Peyer's patch (tissue), 4 donors: ENCODE measurements at regions not wholly inside any gene's neighbourhood (a gene's known extent, or its start where the extent isn't known, plus 50 kb on each side); places are given as distances from the start of the nearest gene placed in this dataset.

ENCODE experiments used
- POLR2A ChIP-seq, 2 donors: fragments of 450-650 bp; IDR thresholded peaks; one replicate each; pipeline ENCODE4 v1.5.1; 2017; ENCODE audit warnings: antibody characterized with exemption in 2 of 2, mild to moderate bottlenecking in 2 of 2, moderate library complexity in 2 of 2
- TF ChIP-seq, protein P1 (sequence below), 6 experiments: fragments of 450-650 bp in 4 of 6; fragments of 200-600 bp in 2 of 6; sonication (generic) in 1 of 6; IDR thresholded peaks; one replicate each; pipeline ENCODE4 v1.5.1; 2017 to 2019; ENCODE audit warnings: antibody characterized with exemption in 6 of 6, mild to moderate bottlenecking in 3 of 6, moderate library complexity in 1 of 6

DNA sequence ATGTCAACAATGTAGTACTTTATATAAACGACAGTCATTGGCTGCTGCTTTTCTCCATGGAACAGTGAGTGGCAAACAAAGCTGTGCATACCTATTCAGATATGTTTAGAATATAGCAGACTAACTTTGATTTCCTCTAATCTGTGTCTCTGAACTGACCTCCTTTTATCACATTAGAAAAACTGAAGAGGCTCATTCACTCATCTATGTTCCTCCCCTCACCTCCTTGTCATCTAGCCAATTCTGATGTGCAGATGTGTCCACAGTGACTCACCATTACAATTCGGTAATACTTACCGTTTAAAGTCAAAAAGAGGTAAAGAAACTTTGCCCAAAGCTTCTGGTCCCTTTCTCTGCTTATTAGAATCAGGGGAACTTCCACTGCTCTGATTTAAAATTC is 51.5 kb upstream of the RPS13 start:
- TF ChIP-seq, protein P1, sequence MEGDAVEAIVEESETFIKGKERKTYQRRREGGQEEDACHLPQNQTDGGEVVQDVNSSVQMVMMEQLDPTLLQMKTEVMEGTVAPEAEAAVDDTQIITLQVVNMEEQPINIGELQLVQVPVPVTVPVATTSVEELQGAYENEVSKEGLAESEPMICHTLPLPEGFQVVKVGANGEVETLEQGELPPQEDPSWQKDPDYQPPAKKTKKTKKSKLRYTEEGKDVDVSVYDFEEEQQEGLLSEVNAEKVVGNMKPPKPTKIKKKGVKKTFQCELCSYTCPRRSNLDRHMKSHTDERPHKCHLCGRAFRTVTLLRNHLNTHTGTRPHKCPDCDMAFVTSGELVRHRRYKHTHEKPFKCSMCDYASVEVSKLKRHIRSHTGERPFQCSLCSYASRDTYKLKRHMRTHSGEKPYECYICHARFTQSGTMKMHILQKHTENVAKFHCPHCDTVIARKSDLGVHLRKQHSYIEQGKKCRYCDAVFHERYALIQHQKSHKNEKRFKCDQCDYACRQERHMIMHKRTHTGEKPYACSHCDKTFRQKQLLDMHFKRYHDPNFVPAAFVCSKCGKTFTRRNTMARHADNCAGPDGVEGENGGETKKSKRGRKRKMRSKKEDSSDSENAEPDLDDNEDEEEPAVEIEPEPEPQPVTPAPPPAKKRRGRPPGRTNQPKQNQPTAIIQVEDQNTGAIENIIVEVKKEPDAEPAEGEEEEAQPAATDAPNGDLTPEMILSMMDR (IDR thresholded peaks at IDR 0.05): no peak
- no peak for TF ChIP-seq POLR2A (IDR thresholded peaks at IDR 0.05)
